ENCODE measurements at regions not wholly inside any gene's neighbourhood (a gene's known extent, or its start where the extent isn't known, plus 50 kb on each side); places are given as distances from the start of the nearest gene placed in this dataset.

DNA sequence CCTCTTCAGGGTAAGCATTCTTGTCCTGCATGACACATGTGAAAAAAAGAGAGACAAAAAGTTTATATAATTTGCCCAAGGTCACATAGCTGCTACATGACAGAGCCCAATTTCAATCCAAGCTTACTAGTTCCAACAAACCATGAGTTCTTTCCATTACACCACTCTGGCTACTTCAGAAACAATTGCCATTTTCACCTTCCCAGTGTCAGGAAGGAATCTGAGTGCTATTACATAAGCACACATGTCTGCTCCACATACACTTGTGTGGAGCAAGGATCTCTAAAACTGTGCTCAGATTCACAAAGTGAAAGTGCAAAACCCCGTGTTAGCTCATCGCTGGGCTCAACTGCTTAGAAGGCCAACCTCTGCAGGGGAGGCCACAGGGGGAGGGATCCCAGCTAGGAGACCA, 356.2 kb upstream of the NFE2L3 start:
- TF ChIP-seq, protein P1, sequence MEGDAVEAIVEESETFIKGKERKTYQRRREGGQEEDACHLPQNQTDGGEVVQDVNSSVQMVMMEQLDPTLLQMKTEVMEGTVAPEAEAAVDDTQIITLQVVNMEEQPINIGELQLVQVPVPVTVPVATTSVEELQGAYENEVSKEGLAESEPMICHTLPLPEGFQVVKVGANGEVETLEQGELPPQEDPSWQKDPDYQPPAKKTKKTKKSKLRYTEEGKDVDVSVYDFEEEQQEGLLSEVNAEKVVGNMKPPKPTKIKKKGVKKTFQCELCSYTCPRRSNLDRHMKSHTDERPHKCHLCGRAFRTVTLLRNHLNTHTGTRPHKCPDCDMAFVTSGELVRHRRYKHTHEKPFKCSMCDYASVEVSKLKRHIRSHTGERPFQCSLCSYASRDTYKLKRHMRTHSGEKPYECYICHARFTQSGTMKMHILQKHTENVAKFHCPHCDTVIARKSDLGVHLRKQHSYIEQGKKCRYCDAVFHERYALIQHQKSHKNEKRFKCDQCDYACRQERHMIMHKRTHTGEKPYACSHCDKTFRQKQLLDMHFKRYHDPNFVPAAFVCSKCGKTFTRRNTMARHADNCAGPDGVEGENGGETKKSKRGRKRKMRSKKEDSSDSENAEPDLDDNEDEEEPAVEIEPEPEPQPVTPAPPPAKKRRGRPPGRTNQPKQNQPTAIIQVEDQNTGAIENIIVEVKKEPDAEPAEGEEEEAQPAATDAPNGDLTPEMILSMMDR (conservative IDR thresholded peaks at IDR 0.05; ENCODE audit: low read depth) = no peak
- no peak for DNase-seq (ENCODE audit: low spot score)
- no peak overlapping the region for H3K27ac ChIP-seq
- ChIA-PET CTCF (no interaction called here), POLR2A (ENCODE audit: low non-redundant PET) (interaction anchor here (0.6 kb wide), 1 partner anchor 37 kb away, joined by 4 read pairs; no protein-coding TSS in a partner anchor)

DNA sequence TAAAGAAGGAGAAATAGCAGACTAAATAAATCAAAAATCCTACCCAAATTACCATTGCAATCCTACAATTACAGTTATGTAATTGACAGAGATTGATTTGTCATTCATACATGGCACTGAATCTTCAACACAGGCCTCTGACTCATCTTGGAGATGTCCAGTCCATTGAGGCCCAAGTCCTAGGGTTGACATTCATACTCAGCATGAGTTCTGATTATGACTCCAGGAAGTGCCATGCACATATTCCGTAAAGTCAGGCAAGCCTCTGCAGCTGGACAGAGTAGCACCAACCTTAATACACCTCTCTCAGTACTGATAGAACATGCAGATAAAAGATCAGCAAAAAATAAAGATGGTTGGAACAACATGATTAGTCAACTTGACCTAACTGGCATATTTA, 353.7 kb upstream of the NFE2L3 start:
- TF ChIP-seq, protein P1 (conservative IDR thresholded peaks at IDR 0.05; ENCODE audit: low read depth) = no peak
- CTCF ChIA-PET = no interaction called here
- H3K27ac ChIP-seq = no peak overlapping the region
- POLR2A ChIA-PET (ENCODE audit: low non-redundant PET) = no interaction called here
- no peak for DNase-seq (ENCODE audit: low spot score)

GRCh38 chr7:25801214-25801613, 350.8 kb upstream of the NFE2L3 start:
- H3K27ac ChIP-seq = no peak overlapping the region
- ChIA-PET POLR2A (ENCODE audit: low non-redundant PET) (interaction anchor here (0.7 kb wide), 1 partner anchor 13 kb away, joined by 3 read pairs; no protein-coding TSS in a partner anchor), CTCF (interaction anchor here (0.6 kb wide), 1 partner anchor 222 kb away, joined by 3 read pairs; no protein-coding TSS in a partner anchor)
- DNase-seq (ENCODE audit: low spot score) = no peak
- TF ChIP-seq, protein P1 (conservative IDR thresholded peaks at IDR 0.05; ENCODE audit: low read depth) = no peak

DNA sequence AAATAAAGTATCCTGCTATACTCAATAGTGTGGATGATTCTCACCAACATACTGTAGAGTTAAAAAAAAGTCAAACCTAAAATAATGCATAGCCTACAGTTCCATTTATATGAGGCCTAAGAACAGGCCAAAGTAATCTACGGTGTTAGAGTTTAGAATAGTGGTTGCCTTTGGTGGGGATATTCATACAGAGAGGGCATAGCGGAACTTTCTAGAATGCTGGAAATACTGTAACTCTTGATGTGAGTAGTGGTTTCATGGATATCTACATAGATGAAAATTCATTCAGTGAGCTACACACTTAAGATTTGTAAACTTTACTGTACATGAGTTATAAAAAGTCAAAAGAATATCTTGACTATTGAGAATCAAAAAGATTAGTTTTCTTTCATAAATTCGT, 349.9 kb upstream of the NFE2L3 start:
- CTCF ChIA-PET = no interaction called here
- POLR2A ChIA-PET (ENCODE audit: low non-redundant PET) = no interaction called here
- TF ChIP-seq, protein P1 (conservative IDR thresholded peaks at IDR 0.05; ENCODE audit: low read depth) = no peak
- DNase-seq (ENCODE audit: low spot score) = no peak
- H3K27ac ChIP-seq = no peak overlapping the region

- TF ChIP-seq, protein P1 (conservative IDR thresholded peaks at IDR 0.05; ENCODE audit: low read depth) = no peak
- no peak for DNase-seq (ENCODE audit: low spot score)
- H3K27ac ChIP-seq = no peak overlapping the region
- POLR2A ChIA-PET (ENCODE audit: low non-redundant PET) = no interaction called here
- CTCF ChIA-PET = no interaction called here
Measured at GRCh38 chr7:25802473-25802872, 349.5 kb upstream of the NFE2L3 start.

DNA sequence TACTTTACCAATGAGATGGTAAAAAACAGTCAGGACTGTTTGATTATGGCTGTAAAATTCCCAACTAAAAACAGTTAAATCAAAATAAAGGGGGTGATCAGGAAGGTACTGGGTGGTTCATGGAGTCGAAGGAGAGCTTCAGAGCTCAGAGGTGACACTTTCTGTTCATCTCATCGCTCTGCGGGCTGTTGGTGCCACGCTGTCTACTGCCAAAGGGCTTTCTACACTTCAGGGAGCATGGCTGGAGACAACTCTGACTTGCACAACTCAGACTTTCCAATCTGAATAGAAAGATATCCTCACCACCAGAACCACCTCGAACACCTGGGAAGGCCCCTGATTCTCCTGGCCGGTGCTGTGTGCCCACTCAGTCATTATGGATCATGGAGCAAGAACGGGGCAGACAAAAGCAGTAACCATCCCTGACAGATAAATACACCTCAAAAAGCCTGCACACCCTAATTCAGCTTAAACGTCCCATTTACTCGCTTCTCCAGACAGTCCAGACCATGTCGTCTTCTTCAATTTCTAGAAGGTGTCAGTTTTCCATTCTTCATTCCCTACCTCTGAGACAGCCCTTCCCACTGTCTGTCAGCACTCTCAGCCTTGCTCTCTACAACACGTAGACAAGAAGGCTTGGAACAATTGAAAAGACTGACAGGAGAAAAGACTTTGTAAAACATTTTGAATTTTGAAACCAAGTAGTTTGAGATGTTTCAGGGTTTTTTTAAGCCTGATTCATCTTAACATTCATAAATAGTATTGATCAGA, 348.7 kb upstream of the NFE2L3 start:
- ChIA-PET CTCF (no interaction called here), POLR2A (ENCODE audit: low non-redundant PET) (no interaction called here)
- H3K27ac ChIP-seq = no peak overlapping the region

More for the DNA sequence above, 348.7 kb upstream of the NFE2L3 start:
- DNase-seq (ENCODE audit: low spot score) = no peak
- TF ChIP-seq, protein P1 (conservative IDR thresholded peaks at IDR 0.05; ENCODE audit: low read depth) = no peak

Data from RWPE1 (cell line).